HG03342 (cell line): ENCODE measurements at regions not wholly inside any gene's neighbourhood (a gene's known extent, or its start where the extent isn't known, plus 50 kb on each side); places are given as distances from the start of the nearest gene placed in this dataset.
"Not testable (repeated sequence)": the region's sequence is repeated elsewhere in the genome, so short reads cannot be mapped to it uniquely, and the experiment has no call there.

ENCODE experiments used
- ATAC-seq: cut with Tn5 transposase; IDR thresholded peaks from one replicate; pipeline ENCODE4 v1.9.1; 2021; ENCODE audit warnings: mild to moderate bottlenecking, moderate library complexity; ENCODE audit not compliant: unreplicated experiment

- not testable (repeated sequence) for ATAC-seq
Measured at GRCh38 chr4:57729775-57730570, 619.8 kb upstream of the IGFBP7 start.

- ATAC-seq, result no peak
Measured at GRCh38 chr4:57726154-57726553, 616.0 kb upstream of the IGFBP7 start.

- ATAC-seq, result no peak
Measured at GRCh38 chr4:57719456-57719855, 609.3 kb upstream of the IGFBP7 start.

- not testable (repeated sequence) for ATAC-seq
Measured at GRCh38 chr4:57714313-57714712, 604.1 kb upstream of the IGFBP7 start.

GRCh38 chr4:57710053-57710452 is 599.9 kb upstream of the IGFBP7 start:
- no peak for ATAC-seq

- ATAC-seq, result no peak
Measured at GRCh38 chr4:57691370-57691769, 581.2 kb upstream of the IGFBP7 start.

- no peak for ATAC-seq
Measured at GRCh38 chr4:57689693-57690205, 579.6 kb upstream of the IGFBP7 start.

GRCh38 chr4:57682275-57682674 is 572.1 kb upstream of the IGFBP7 start:
- no peak for ATAC-seq

GRCh38 chr4:57679969-57680368 is 569.8 kb upstream of the IGFBP7 start:
- no peak for ATAC-seq

- ATAC-seq, result no peak
Measured at GRCh38 chr4:57676394-57676793, 566.2 kb upstream of the IGFBP7 start.

- no peak for ATAC-seq
Measured at GRCh38 chr4:57672846-57673433, 562.8 kb upstream of the IGFBP7 start.

GRCh38 chr4:57668621-57669020 is 558.4 kb upstream of the IGFBP7 start:
- no peak for ATAC-seq

GRCh38 chr4:57665806-57666205 is 555.6 kb upstream of the IGFBP7 start:
- no peak for ATAC-seq

GRCh38 chr4:57661517-57662090 is 551.4 kb upstream of the IGFBP7 start:
- no peak for ATAC-seq

GRCh38 chr4:57658673-57659072 is 548.5 kb upstream of the IGFBP7 start:
- ATAC-seq, result no peak

GRCh38 chr4:57658188-57658587 is 548.0 kb upstream of the IGFBP7 start:
- ATAC-seq, result no peak

- ATAC-seq, result no peak
Measured at GRCh38 chr4:57655342-57655741, 545.2 kb upstream of the IGFBP7 start.

- no peak for ATAC-seq
Measured at GRCh38 chr4:57652779-57653178, 542.6 kb upstream of the IGFBP7 start.

- ATAC-seq, result no peak
Measured at GRCh38 chr4:57640391-57641100, 530.4 kb upstream of the IGFBP7 start.

- ATAC-seq, result no peak
Measured at GRCh38 chr4:57639561-57640382, 529.6 kb upstream of the IGFBP7 start.

GRCh38 chr4:57635910-57636309 is 525.7 kb upstream of the IGFBP7 start:
- ATAC-seq, result no peak
